Skeletal muscle tissue (tissue), 3 donors: ENCODE measurements at regions not wholly inside any gene's neighbourhood (a gene's known extent, or its start where the extent isn't known, plus 50 kb on each side); places are given as distances from the start of the nearest gene placed in this dataset.

ENCODE experiments used
- H3K27ac ChIP-seq: one replicate; pipeline ENCODE4 v1.7.0; 2013; ENCODE audit warnings: mild to moderate bottlenecking, low read depth, low read length, inconsistent platforms
- H3K27me3 ChIP-seq, 3 donors: one replicate each; pipeline ENCODE4 v1.7.0; 2013; ENCODE audit warnings: low read length in 3 of 3; ENCODE audit not compliant: control insufficient read depth in 3 of 3, insufficient read depth in 3 of 3
- H3K36me3 ChIP-seq, 3 donors: one replicate each; pipeline ENCODE4 v1.7.0; 2013; ENCODE audit warnings: low read length in 3 of 3; ENCODE audit not compliant: control insufficient read depth in 3 of 3, insufficient read depth in 3 of 3
- H3K4me1 ChIP-seq, 3 donors: one replicate each; pipeline ENCODE4 v1.7.0; 2013; ENCODE audit warnings: low read length in 3 of 3, mild to moderate bottlenecking in 3 of 3; ENCODE audit not compliant: control insufficient read depth in 3 of 3, insufficient read depth in 3 of 3
- H3K4me3 ChIP-seq, 3 donors: one replicate each; pipeline ENCODE4 v1.7.0; 2013; ENCODE audit warnings: low read length in 3 of 3
- H3K9ac ChIP-seq, 3 donors: one replicate each; pipeline ENCODE4 v1.7.0; 2013; ENCODE audit warnings: low read length in 3 of 3, mild to moderate bottlenecking in 3 of 3, moderate library complexity in 2 of 3, low read depth in 1 of 3
- H3K9me3 ChIP-seq, 3 donors: one replicate each; pipeline ENCODE4 v1.7.0; 2013; ENCODE audit warnings: low read length in 3 of 3; ENCODE audit not compliant: control insufficient read depth in 3 of 3
- donor health status: Osteomylitis.

- H3K9me3 ChIP-seq: no peaks in the 10 kb centered on the region
- H3K9ac ChIP-seq: no peak overlapping the region
- H3K36me3 ChIP-seq: no peaks in the 10 kb centered on the region
- H3K27me3 ChIP-seq: no peaks in the 10 kb centered on the region
- H3K4me3 ChIP-seq: no peak overlapping the region
- no peaks in the 10 kb centered on the region for H3K4me1 ChIP-seq
- no peak overlapping the region for H3K27ac ChIP-seq
These were observed 418.6 kb upstream of the MDFIC2 start for GRCh38 chr3:70731046-70731445.

GRCh38 chr3:70729845-70730244, 417.4 kb upstream of the MDFIC2 start:
- H3K4me1 ChIP-seq: no peaks in the 10 kb centered on the region
- H3K36me3 ChIP-seq: no peaks in the 10 kb centered on the region
- no peaks in the 10 kb centered on the region for H3K27me3 ChIP-seq
- H3K9me3 ChIP-seq: no peaks in the 10 kb centered on the region
- H3K9ac ChIP-seq: no peak overlapping the region
- no peak overlapping the region for H3K27ac ChIP-seq
- H3K4me3 ChIP-seq: no peak overlapping the region

GRCh38 chr3:70728311-70728710, 415.9 kb upstream of the MDFIC2 start:
- H3K27ac ChIP-seq: no peak overlapping the region
- no peaks in the 10 kb centered on the region for H3K9me3 ChIP-seq
- H3K36me3 ChIP-seq: no peaks in the 10 kb centered on the region
- H3K27me3 ChIP-seq: no peaks in the 10 kb centered on the region
- no peaks in the 10 kb centered on the region for H3K4me1 ChIP-seq
- H3K9ac ChIP-seq: no peak overlapping the region
- no peak overlapping the region for H3K4me3 ChIP-seq

- no peaks in the 10 kb centered on the region for H3K36me3 ChIP-seq
- H3K9me3 ChIP-seq: no peaks in the 10 kb centered on the region
- H3K4me3 ChIP-seq: no peak overlapping the region
- H3K9ac ChIP-seq: no peak overlapping the region
- H3K4me1 ChIP-seq: no peaks in the 10 kb centered on the region
- no peaks in the 10 kb centered on the region for H3K27me3 ChIP-seq
- H3K27ac ChIP-seq: no peak overlapping the region
These were observed 414.5 kb upstream of the MDFIC2 start for GRCh38 chr3:70726961-70727360.

- H3K4me3 ChIP-seq: no peak overlapping the region
- no peak overlapping the region for H3K27ac ChIP-seq
- no peaks in the 10 kb centered on the region for H3K4me1 ChIP-seq
- H3K9me3 ChIP-seq: no peaks in the 10 kb centered on the region
- H3K36me3 ChIP-seq: no peaks in the 10 kb centered on the region
- H3K27me3 ChIP-seq: no peaks in the 10 kb centered on the region
- H3K9ac ChIP-seq: no peak overlapping the region
These were observed 413.9 kb upstream of the MDFIC2 start for GRCh38 chr3:70726096-70726938.

- Histone ChIP-seq H3K4me3 (no peak overlapping the region), H3K36me3 (no peaks in the 10 kb centered on the region), H3K9me3 (no peaks in the 10 kb centered on the region), H3K27ac (no peak overlapping the region), H3K27me3 (no peaks in the 10 kb centered on the region), H3K4me1 (no peaks in the 10 kb centered on the region), H3K9ac (no peak overlapping the region)
These were observed 409.6 kb upstream of the MDFIC2 start for GRCh38 chr3:70722018-70722417.

GRCh38 chr3:70716832-70717231, 404.4 kb upstream of the MDFIC2 start:
- Histone ChIP-seq H3K4me1 (no peaks in the 10 kb centered on the region), H3K9ac (no peak overlapping the region), H3K27me3 (no peaks in the 10 kb centered on the region), H3K36me3 (no peaks in the 10 kb centered on the region), H3K9me3 (peaks cover 0 to 8% (median 4%) of the 10 kb centered on the region in 3 donors), H3K27ac (no peak overlapping the region), H3K4me3 (no peak overlapping the region)

- no peaks in the 10 kb centered on the region for H3K4me1 ChIP-seq
- H3K9me3 ChIP-seq: peaks cover 0 to 8% (median 4%) of the 10 kb centered on the region in 3 donors
- H3K36me3 ChIP-seq: no peaks in the 10 kb centered on the region
- H3K27ac ChIP-seq: no peak overlapping the region
- H3K4me3 ChIP-seq: no peak overlapping the region
- H3K27me3 ChIP-seq: no peaks in the 10 kb centered on the region
- no peak overlapping the region for H3K9ac ChIP-seq
These were observed 400.1 kb upstream of the MDFIC2 start for GRCh38 chr3:70712449-70713082.

GRCh38 chr3:70703305-70704102, 391.1 kb upstream of the MDFIC2 start:
- Histone ChIP-seq H3K4me3 (no peak overlapping the region), H3K27ac (no peak overlapping the region), H3K4me1 (no peaks in the 10 kb centered on the region), H3K9ac (no peak overlapping the region), H3K36me3 (no peaks in the 10 kb centered on the region), H3K27me3 (no peaks in the 10 kb centered on the region), H3K9me3 (no peaks in the 10 kb centered on the region)

GRCh38 chr3:70702132-70702531, 389.7 kb upstream of the MDFIC2 start:
- H3K27me3 ChIP-seq: no peaks in the 10 kb centered on the region
- H3K4me3 ChIP-seq: no peak overlapping the region
- H3K9ac ChIP-seq: no peak overlapping the region
- H3K36me3 ChIP-seq: no peaks in the 10 kb centered on the region
- no peaks in the 10 kb centered on the region for H3K4me1 ChIP-seq
- H3K27ac ChIP-seq: no peak overlapping the region
- no peaks in the 10 kb centered on the region for H3K9me3 ChIP-seq
